Colonic mucosa (tissue), 4 donors: ENCODE measurements at regions not wholly inside any gene's neighbourhood (a gene's known extent, or its start where the extent isn't known, plus 50 kb on each side); places are given as distances from the start of the nearest gene placed in this dataset.
A peak's percentile ranks its signal among the peaks of the same experiment; 100 is the strongest.

ENCODE experiments used
- DNase-seq: peaks from one replicate; pipeline ENCODE4 v3.0.0-alpha.2; 2020
- H3K27ac ChIP-seq: fragments of 200-600 bp; one replicate; pipeline ENCODE4 v1.8.0; 2021
- H3K27me3 ChIP-seq: fragments of 200-600 bp; one replicate; pipeline ENCODE4 v1.8.0; 2021
- H3K36me3 ChIP-seq: fragments of 200-600 bp; one replicate; pipeline ENCODE4 v1.8.0; 2021
- H3K4me1 ChIP-seq: fragments of 200-600 bp; one replicate; pipeline ENCODE4 v1.8.0; 2021; ENCODE audit warnings: mild to moderate bottlenecking
- H3K4me3 ChIP-seq: fragments of 200-600 bp; one replicate; pipeline ENCODE4 v1.8.0; 2021
- H3K9ac ChIP-seq, 2 donors: one replicate each; pipeline ENCODE4 v1.7.0; 2013; ENCODE audit warnings: control low read depth in 2 of 2, low read depth in 2 of 2, low read length in 2 of 2
- H3K9me3 ChIP-seq: fragments of 200-600 bp; one replicate; pipeline ENCODE4 v1.8.0; 2021
- intact Hi-C: fragments of 100-400 bp; cut with DNase I; formaldehyde crosslinking; loops from one replicate; pipeline ENCODE4 v1.14.1; 2022
- TF ChIP-seq, protein P1 (sequence below): fragments of 200-600 bp; IDR thresholded peaks from one replicate; pipeline ENCODE4 v1.8.0; 2022; ENCODE audit warnings: antibody characterized with exemption, mild to moderate bottlenecking
- donor health status: healthy.
- donor health status: DM: no; HTN: no; CAD: no.
- donor health status: DM: no; HTN: no; CAD: no.

DNA sequence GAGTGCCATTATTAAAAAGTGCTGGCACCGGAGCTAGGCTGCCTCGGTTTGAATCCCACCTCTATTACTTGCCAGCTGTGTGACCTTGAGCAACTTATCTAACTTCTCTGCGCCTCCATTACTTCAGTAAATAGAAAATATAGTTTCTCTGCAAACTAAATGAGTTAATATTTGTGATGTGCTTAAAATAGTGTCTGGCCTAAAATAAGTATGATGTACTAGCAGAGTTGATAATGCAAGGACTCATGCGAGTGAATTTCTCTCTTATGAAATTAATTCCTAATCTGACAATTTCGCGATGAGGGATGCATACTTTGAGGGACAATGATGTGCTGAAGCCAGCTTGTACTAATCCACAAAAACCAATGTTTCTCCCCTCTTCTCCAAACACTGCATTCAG, 180.8 kb upstream of the NTF3 start:
- H3K4me3 ChIP-seq: no peak overlapping the region
- no peak for DNase-seq
- no peaks in the 10 kb centered on the region for H3K27me3 ChIP-seq
- H3K9me3 ChIP-seq: no peaks in the 10 kb centered on the region
- intact Hi-C loops: no loop called here
- H3K36me3 ChIP-seq: no peaks in the 10 kb centered on the region
- no peak overlapping the region for H3K27ac ChIP-seq
- TF ChIP-seq, protein P1, sequence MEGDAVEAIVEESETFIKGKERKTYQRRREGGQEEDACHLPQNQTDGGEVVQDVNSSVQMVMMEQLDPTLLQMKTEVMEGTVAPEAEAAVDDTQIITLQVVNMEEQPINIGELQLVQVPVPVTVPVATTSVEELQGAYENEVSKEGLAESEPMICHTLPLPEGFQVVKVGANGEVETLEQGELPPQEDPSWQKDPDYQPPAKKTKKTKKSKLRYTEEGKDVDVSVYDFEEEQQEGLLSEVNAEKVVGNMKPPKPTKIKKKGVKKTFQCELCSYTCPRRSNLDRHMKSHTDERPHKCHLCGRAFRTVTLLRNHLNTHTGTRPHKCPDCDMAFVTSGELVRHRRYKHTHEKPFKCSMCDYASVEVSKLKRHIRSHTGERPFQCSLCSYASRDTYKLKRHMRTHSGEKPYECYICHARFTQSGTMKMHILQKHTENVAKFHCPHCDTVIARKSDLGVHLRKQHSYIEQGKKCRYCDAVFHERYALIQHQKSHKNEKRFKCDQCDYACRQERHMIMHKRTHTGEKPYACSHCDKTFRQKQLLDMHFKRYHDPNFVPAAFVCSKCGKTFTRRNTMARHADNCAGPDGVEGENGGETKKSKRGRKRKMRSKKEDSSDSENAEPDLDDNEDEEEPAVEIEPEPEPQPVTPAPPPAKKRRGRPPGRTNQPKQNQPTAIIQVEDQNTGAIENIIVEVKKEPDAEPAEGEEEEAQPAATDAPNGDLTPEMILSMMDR: no peak
- H3K9ac ChIP-seq: no peak overlapping the region
- no peaks in the 10 kb centered on the region for H3K4me1 ChIP-seq

DNA sequence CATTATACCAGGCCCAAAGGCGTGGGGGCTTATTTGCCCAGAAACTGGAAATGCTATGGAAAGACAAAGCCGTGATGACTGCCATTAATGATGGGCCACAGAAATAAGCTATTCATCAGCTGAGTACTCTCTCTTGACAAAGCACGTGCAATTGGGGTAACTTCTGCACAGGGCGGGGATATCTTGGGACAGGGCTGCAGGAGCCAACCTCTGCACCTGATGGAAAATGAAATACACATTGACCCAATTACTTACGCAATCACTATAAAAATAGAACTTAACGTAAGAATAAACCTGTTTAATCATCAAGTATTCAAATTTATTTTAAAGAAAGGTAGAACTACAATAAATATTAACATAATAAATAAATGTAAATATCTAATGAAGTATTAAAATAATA, 180.1 kb upstream of the NTF3 start:
- no peak overlapping the region for H3K4me3 ChIP-seq
- no peak overlapping the region for H3K27ac ChIP-seq
- no peak for DNase-seq
- TF ChIP-seq, protein P1: no peak
- no peaks in the 10 kb centered on the region for H3K36me3 ChIP-seq
- no peaks in the 10 kb centered on the region for H3K9me3 ChIP-seq
- no peaks in the 10 kb centered on the region for H3K4me1 ChIP-seq
- no peak overlapping the region for H3K9ac ChIP-seq
- intact Hi-C loops: no loop called here
- no peaks in the 10 kb centered on the region for H3K27me3 ChIP-seq

DNA sequence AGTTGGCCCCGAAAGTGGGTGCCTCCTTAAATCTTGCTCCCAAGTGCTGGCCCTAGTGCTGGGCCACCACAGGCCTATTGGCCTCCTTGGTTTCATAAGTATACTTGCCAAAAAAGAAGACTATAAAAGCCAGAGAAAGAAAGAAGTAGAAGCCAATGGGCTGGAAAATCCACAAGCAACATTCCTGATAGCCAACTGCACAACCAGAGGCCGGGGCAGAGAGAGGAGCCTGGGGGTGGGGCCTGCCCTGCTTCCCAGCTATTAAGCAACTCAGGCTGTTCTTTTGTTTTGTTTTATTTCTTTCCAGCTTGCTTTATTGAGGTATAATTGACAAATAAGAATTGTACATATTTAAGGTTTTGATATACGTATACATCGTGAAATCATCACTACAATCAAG, 177.2 kb upstream of the NTF3 start:
- intact Hi-C loops: no loop called here
- no peak for DNase-seq
- Histone ChIP-seq H3K36me3 (no peaks in the 10 kb centered on the region), H3K27ac (no peak overlapping the region), H3K27me3 (no peaks in the 10 kb centered on the region), H3K4me3 (no peak overlapping the region), H3K9ac (no peak overlapping the region), H3K4me1 (no peaks in the 10 kb centered on the region), H3K9me3 (no peaks in the 10 kb centered on the region)
- TF ChIP-seq, protein P1: no peak

DNA sequence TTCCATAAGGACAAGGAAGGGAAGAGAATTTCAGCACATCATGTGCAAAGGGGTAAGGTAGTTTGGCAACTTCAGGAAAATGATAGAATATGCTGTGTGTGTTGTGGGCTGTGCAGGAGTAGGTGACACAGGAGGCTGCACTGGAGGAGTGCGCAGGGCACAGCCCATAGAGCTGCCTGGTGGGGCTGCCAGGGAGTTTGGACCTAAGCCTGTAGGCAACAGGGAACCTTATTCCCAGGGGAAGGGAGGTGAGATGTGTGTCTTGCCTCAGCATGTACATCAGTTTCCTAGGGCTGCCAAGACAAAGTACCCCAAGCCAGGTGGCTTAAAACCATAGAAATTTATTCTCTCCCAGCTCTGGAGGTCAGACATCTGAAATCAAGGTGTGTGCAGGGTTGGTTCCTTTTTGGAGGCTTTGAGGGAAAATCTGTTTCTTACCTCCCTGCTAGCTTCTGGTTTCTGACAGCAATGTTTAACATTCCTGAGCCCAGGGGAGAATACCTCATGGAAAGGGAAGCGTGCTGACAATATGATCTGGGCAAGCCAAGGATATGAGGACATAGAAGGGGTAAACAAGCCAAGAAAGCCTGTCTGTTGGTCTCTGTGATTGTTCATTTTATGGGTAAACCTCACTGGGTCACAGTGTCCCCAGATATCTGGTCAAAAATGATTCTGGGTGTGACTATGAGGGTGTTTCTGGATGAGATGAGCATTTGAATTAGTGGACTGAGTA, 174.0 kb upstream of the NTF3 start:
- no peak for DNase-seq
- Histone ChIP-seq H3K4me3 (no peak overlapping the region), H3K9ac (no peak overlapping the region), H3K4me1 (no peaks in the 10 kb centered on the region), H3K9me3 (no peaks in the 10 kb centered on the region), H3K27me3 (no peaks in the 10 kb centered on the region), H3K27ac (no peak overlapping the region), H3K36me3 (no peaks in the 10 kb centered on the region)
- TF ChIP-seq, protein P1: no peak
- intact Hi-C loops: no loop called here

DNA sequence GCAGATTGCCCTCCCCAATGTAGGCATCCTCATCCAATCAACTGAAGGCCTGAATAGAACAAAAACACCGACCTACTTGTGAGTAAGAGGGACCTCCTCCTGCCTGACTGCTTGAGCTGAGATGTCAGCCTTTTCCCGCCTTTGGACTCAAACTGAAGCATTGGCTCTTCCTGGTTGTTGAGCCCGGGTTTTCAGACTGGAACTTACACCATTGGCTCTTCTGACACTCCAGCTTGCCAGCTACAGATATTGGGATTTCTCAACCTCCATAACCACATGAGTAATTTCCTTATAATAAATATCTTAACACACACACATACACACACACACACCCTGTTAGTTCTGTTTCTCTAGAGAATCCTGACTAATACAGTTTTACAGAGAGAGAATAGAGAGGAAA, 173.4 kb upstream of the NTF3 start:
- Histone ChIP-seq H3K4me3 (no peak overlapping the region), H3K4me1 (no peaks in the 10 kb centered on the region), H3K9ac (no peak overlapping the region), H3K27ac (no peak overlapping the region), H3K27me3 (no peaks in the 10 kb centered on the region), H3K36me3 (no peaks in the 10 kb centered on the region), H3K9me3 (no peaks in the 10 kb centered on the region)
- DNase-seq: peak; percentile 22
- intact Hi-C loops: no loop called here
- TF ChIP-seq, protein P1: no peak
